Glutamatergic neuron (in vitro differentiated cells): ENCODE measurements at regions not wholly inside any gene's neighbourhood (a gene's known extent, or its start where the extent isn't known, plus 50 kb on each side); places are given as distances from the start of the nearest gene placed in this dataset.

Source experiments
- DNase-seq: peaks from one replicate; pipeline ENCODE4 v3.0.0; 2022
- H3K27ac Mint-ChIP-seq: one replicate; pipeline ENCODE4 v1.8.0; 2020; ENCODE audit warnings: mild to moderate bottlenecking, mixed read lengths, inconsistent platforms; ENCODE audit not compliant: unreplicated experiment
- H3K27me3 Mint-ChIP-seq: one replicate; pipeline ENCODE4 v1.8.0; 2020; ENCODE audit warnings: mild to moderate bottlenecking, moderate library complexity, mixed read lengths, inconsistent platforms; ENCODE audit not compliant: unreplicated experiment
- H3K36me3 Mint-ChIP-seq: one replicate; pipeline ENCODE4 v1.8.0; 2020; ENCODE audit warnings: mild to moderate bottlenecking, mixed read lengths, inconsistent platforms; ENCODE audit not compliant: unreplicated experiment
- H3K4me1 Mint-ChIP-seq: one replicate; pipeline ENCODE4 v1.8.0; 2020; ENCODE audit warnings: mild to moderate bottlenecking, low read depth, mixed read lengths, inconsistent platforms; ENCODE audit not compliant: unreplicated experiment
- H3K4me3 Mint-ChIP-seq: one replicate; pipeline ENCODE4 v1.8.0; 2020; ENCODE audit warnings: mild to moderate bottlenecking, mixed read lengths, inconsistent platforms; ENCODE audit not compliant: unreplicated experiment
- H3K9me3 Mint-ChIP-seq: one replicate; pipeline ENCODE4 v1.8.0; 2020; ENCODE audit warnings: mild to moderate bottlenecking, moderate library complexity, mixed read lengths, inconsistent platforms; ENCODE audit not compliant: unreplicated experiment
- CTCF ChIP-seq: fragments of 200-600 bp; sonication (generic); IDR thresholded peaks from one replicate; pipeline ENCODE4 v1.5.0; 2021; ENCODE audit not compliant: partially characterized antibody, unreplicated experiment

GRCh38 chr12:126069549-126070165 is 1004.4 kb downstream of the AACS start:
- TF ChIP-seq CTCF = peak; percentile 70
- Mint-ChIP-seq H3K36me3 (peaks cover 21% of the 10 kb centered on the region), H3K4me3 (no peak overlapping the region), H3K27me3 (peaks cover 3% of the 10 kb centered on the region), H3K4me1 (no peaks in the 10 kb centered on the region), H3K9me3 (peaks cover 19% of the 10 kb centered on the region), H3K27ac (no peak overlapping the region)
- DNase-seq = peak; percentile 69

- Mint-ChIP-seq H3K4me1 (no peaks in the 10 kb centered on the region), H3K36me3 (peaks cover under 1% of the 10 kb centered on the region), H3K27ac (no peak overlapping the region), H3K27me3 (no peaks in the 10 kb centered on the region), H3K9me3 (peaks cover 2% of the 10 kb centered on the region), H3K4me3 (no peak overlapping the region)
- no peak for TF ChIP-seq CTCF
- no peak for DNase-seq
Observed at GRCh38 chr12:126076515-126076914, 1011.3 kb downstream of the AACS start.

GRCh38 chr12:126083926-126084325 is 1018.7 kb downstream of the AACS start:
- Mint-ChIP-seq H3K9me3 (no peaks in the 10 kb centered on the region), H3K36me3 (no peaks in the 10 kb centered on the region), H3K4me1 (no peaks in the 10 kb centered on the region), H3K27ac (no peak overlapping the region), H3K4me3 (no peak overlapping the region), H3K27me3 (no peaks in the 10 kb centered on the region)
- no peak for DNase-seq
- TF ChIP-seq CTCF = no peak

GRCh38 chr12:126084480-126084879 is 1019.2 kb downstream of the AACS start:
- no peaks in the 10 kb centered on the region for H3K36me3 Mint-ChIP-seq
- H3K9me3 Mint-ChIP-seq = no peaks in the 10 kb centered on the region
- TF ChIP-seq CTCF = no peak
- no peaks in the 10 kb centered on the region for H3K4me1 Mint-ChIP-seq
- DNase-seq = no peak
- H3K27me3 Mint-ChIP-seq = no peaks in the 10 kb centered on the region
- no peak overlapping the region for H3K4me3 Mint-ChIP-seq
- H3K27ac Mint-ChIP-seq = no peak overlapping the region

- Mint-ChIP-seq H3K27me3 (no peaks in the 10 kb centered on the region), H3K27ac (no peak overlapping the region), H3K9me3 (peaks cover 3% of the 10 kb centered on the region), H3K4me3 (no peak overlapping the region), H3K36me3 (no peaks in the 10 kb centered on the region), H3K4me1 (no peaks in the 10 kb centered on the region)
- TF ChIP-seq CTCF = no peak
- no peak for DNase-seq
Observed at GRCh38 chr12:126086242-126086641, 1021.0 kb downstream of the AACS start.
